SU-DHL-6 (cell line): ENCODE measurements at regions not wholly inside any gene's neighbourhood (a gene's known extent, or its start where the extent isn't known, plus 50 kb on each side); places are given as distances from the start of the nearest gene placed in this dataset.

ENCODE experiments used
- CTCF ChIP-seq: fragments of 200-600 bp; sonication (generic); IDR thresholded peaks from one replicate; pipeline ENCODE4 v1.5.1; 2017; ENCODE audit warnings: antibody characterized with exemption, mild to moderate bottlenecking, low read length, moderate library complexity; ENCODE audit not compliant: insufficient read depth, poor library complexity, severe bottlenecking
- EZH2phosphoT487 ChIP-seq: fragments of 200-600 bp; sonication (generic), shearing (Covaris generic); conservative IDR thresholded peaks from 2 replicates; pipeline ENCODE4 v1.6.1; 2018; ENCODE audit warnings: mild to moderate bottlenecking, antibody characterized with exemption, low read length, moderate library complexity, mixed read lengths

DNA sequence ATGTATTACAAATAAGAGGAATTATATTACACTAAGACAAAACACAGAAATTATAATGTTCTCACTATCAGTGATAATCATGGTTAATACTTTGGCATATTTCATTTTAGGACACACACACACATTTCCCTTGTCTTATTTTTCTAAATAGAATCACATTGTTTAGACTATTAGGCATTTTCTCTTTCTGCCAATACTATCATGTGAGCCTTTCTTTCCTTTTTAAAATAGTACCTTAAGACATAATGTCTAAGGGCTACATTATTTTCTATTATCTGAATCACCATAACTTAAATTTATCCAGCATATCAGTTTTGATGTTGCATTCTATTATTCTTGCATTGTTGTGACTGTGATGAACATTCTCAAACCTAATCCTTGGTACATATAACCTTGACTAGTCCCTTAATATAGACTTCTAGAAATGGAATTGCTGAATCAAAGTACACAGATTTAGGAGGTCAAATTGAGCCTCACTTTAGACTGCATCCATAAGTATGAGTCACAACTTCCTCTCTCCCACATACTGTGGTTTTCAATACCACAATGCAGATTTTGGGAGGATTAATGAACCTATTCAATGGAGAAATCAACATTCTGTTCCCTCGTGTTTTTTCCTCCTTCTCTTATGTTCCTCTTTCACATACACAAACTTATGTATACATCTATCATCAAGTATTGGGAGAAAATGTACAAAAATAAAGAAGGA is 212.6 kb downstream of the MOXD1 start:
- no peak for TF ChIP-seq CTCF
- no peak for TF ChIP-seq EZH2phosphoT487
